HL-60 (cell line): ENCODE measurements at regions not wholly inside any gene's neighbourhood (a gene's known extent, or its start where the extent isn't known, plus 50 kb on each side); places are given as distances from the start of the nearest gene placed in this dataset.

Experiments used
- DNase-seq, 2 experiments: peaks; one replicate each; pipeline ENCODE4 v3.0.0-alpha.2; 2010 to 2020; ENCODE audit warnings: low read depth in 1 of 2, low spot score in 1 of 2
- H3K27ac ChIP-seq: fragments of 250-450 bp; sonication (Bioruptor Pico); replicated peaks from 2 replicates; pipeline ENCODE4 v1.5.1; 2020; ENCODE audit warnings: mild to moderate bottlenecking, moderate library complexity
- H3K27me3 ChIP-seq: fragments of 250-450 bp; sonication (Bioruptor Pico); 2 replicates; pipeline ENCODE4 v1.5.1; 2021; ENCODE audit warnings: mild to moderate bottlenecking, moderate library complexity; ENCODE audit not compliant: insufficient read depth, poor library complexity, severe bottlenecking
- H3K4me3 ChIP-seq: replicated peaks from 2 replicates; pipeline ENCODE4 v1.5.1; 2011; ENCODE audit warnings: mild to moderate bottlenecking, control low read depth, low read length; ENCODE audit not compliant: insufficient read depth
- GABPA ChIP-seq: IDR thresholded peaks from 2 replicates; pipeline ENCODE4 v1.6.1; 2012; ENCODE audit warnings: low read depth
- POLR2AphosphoS5 ChIP-seq: IDR thresholded peaks from 2 replicates; pipeline ENCODE4 v1.6.1; 2012; ENCODE audit warnings: low read depth
- SPI1 ChIP-seq: IDR thresholded peaks from 2 replicates; pipeline ENCODE4 v1.6.1; 2012; ENCODE audit warnings: low read depth, mild to moderate bottlenecking, borderline replicate concordance
- TF ChIP-seq, protein P1 (sequence below): IDR thresholded peaks from one replicate; pipeline ENCODE4 v1.5.1; 2011; ENCODE audit warnings: low read length, control low read depth, inconsistent platforms; ENCODE audit not compliant: insufficient read depth
- TF ChIP-seq, protein P2 (sequence below): IDR thresholded peaks from 2 replicates; pipeline ENCODE4 v1.6.1; 2012; ENCODE audit warnings: low read depth; ENCODE audit not compliant: insufficient replicate concordance

DNA sequence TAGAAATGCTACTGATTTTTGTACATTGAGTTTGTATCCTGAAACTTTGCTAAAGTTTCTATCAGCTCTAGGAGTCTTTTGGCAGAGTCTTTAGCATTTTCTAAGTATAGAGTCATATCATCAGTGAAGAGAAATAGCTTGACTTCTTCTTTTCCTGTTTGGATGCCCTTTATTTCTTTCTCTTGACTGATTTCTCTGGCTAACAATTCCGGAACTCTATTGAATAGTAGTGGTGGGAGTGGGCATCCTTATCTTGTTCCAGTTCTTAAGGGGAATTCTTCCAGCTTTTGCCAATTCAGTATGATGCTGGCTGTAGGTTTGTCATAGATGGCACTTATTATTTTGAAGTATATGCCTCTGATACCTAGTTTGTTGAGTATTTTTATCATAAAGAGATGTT is 197.7 kb downstream of the AASDHPPT start:
- H3K27me3 ChIP-seq: no peaks in the 10 kb centered on the region
- DNase-seq: no peak
- TF ChIP-seq, protein P1, sequence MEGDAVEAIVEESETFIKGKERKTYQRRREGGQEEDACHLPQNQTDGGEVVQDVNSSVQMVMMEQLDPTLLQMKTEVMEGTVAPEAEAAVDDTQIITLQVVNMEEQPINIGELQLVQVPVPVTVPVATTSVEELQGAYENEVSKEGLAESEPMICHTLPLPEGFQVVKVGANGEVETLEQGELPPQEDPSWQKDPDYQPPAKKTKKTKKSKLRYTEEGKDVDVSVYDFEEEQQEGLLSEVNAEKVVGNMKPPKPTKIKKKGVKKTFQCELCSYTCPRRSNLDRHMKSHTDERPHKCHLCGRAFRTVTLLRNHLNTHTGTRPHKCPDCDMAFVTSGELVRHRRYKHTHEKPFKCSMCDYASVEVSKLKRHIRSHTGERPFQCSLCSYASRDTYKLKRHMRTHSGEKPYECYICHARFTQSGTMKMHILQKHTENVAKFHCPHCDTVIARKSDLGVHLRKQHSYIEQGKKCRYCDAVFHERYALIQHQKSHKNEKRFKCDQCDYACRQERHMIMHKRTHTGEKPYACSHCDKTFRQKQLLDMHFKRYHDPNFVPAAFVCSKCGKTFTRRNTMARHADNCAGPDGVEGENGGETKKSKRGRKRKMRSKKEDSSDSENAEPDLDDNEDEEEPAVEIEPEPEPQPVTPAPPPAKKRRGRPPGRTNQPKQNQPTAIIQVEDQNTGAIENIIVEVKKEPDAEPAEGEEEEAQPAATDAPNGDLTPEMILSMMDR: no peak
- no peak for TF ChIP-seq POLR2AphosphoS5
- TF ChIP-seq SPI1: no peak
- TF ChIP-seq, protein P2, sequence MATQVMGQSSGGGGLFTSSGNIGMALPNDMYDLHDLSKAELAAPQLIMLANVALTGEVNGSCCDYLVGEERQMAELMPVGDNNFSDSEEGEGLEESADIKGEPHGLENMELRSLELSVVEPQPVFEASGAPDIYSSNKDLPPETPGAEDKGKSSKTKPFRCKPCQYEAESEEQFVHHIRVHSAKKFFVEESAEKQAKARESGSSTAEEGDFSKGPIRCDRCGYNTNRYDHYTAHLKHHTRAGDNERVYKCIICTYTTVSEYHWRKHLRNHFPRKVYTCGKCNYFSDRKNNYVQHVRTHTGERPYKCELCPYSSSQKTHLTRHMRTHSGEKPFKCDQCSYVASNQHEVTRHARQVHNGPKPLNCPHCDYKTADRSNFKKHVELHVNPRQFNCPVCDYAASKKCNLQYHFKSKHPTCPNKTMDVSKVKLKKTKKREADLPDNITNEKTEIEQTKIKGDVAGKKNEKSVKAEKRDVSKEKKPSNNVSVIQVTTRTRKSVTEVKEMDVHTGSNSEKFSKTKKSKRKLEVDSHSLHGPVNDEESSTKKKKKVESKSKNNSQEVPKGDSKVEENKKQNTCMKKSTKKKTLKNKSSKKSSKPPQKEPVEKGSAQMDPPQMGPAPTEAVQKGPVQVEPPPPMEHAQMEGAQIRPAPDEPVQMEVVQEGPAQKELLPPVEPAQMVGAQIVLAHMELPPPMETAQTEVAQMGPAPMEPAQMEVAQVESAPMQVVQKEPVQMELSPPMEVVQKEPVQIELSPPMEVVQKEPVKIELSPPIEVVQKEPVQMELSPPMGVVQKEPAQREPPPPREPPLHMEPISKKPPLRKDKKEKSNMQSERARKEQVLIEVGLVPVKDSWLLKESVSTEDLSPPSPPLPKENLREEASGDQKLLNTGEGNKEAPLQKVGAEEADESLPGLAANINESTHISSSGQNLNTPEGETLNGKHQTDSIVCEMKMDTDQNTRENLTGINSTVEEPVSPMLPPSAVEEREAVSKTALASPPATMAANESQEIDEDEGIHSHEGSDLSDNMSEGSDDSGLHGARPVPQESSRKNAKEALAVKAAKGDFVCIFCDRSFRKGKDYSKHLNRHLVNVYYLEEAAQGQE: no peak
- no peak for TF ChIP-seq GABPA
- no peak overlapping the region for H3K4me3 ChIP-seq
- H3K27ac ChIP-seq: no peak overlapping the region

DNA sequence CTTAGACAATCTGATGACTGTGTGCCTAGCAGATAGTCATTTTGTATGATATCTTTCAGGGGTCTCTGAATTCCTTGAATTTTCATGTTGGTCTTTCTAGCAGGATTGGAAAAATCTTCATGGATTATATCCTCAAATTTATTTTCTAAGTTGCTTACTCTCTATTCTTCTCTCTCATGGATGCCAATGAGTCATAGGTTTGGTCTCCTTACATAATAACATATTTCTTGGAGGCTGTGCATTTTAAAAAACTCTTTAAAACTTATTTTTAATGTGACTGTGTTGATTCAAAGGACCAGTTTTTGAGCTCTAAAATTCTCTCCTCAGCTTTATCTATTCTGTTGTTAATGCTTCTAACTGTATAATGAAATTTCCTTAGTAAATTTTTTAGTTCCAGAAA is 198.7 kb downstream of the AASDHPPT start:
- H3K27me3 ChIP-seq: no peaks in the 10 kb centered on the region
- no peak for DNase-seq
- no peak overlapping the region for H3K4me3 ChIP-seq
- H3K27ac ChIP-seq: no peak overlapping the region
- no peak for TF ChIP-seq GABPA
- TF ChIP-seq, protein P1: no peak
- no peak for TF ChIP-seq SPI1
- no peak for TF ChIP-seq POLR2AphosphoS5

DNA sequence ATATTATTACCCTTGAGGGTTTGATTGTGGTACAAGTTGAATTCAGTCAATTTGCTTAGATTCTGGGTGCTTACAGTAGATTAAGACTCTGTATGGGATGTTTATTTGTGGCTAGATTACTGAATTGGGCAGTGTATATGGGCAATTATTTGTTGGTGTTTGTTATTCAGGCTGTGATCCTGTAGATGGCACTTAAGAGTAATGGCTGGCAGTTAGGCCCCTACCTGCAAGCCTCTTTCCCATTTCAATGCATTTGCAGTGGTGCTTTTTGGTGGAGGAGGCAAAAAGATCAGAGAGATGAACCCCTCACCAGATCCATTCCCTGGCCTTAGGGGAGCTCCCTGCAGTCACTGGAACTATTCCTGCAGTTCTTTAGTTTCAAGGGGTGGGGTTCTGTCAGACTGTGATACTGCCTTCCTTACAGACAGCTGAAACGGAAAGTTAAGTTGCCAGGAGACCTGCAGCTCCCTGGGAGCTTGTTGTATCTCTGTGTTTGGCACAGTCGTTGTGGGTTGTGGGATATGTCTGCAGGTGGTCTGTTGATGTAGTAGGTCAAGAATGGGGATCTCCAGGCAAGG is 199.5 kb downstream of the AASDHPPT start:
- no peak for DNase-seq
- H3K27me3 ChIP-seq: no peaks in the 10 kb centered on the region
- no peak for TF ChIP-seq POLR2AphosphoS5
- TF ChIP-seq, protein P2: no peak
- no peak overlapping the region for H3K27ac ChIP-seq
- H3K4me3 ChIP-seq: no peak overlapping the region

DNA sequence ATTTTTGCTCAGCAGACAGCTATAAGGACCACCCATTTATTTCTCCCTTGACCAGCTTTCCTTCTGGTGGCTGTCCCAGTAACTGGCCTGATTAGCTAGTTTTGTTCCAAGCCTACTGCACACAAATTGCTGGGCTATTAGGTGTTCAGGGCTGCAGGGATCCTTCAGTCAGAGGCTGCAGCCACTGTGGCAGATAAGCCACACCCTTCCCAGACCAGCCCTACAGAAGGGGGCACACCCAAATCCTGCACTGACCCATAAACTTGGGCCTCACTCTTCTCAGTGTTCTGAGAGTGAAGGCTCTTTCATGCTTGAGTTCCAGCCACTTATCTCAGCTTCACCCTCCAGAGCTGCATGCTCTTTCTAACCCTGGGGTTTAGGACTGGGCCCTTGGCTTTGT is 200.0 kb downstream of the AASDHPPT start:
- Histone ChIP-seq H3K27ac (no peak overlapping the region), H3K4me3 (no peak overlapping the region), H3K27me3 (no peaks in the 10 kb centered on the region)
- DNase-seq: no peak
- no peak for TF ChIP-seq POLR2AphosphoS5
- TF ChIP-seq SPI1: no peak
- TF ChIP-seq GABPA: no peak
- TF ChIP-seq, protein P2: no peak
